HepG2 (cell line): ENCODE measurements at regions not wholly inside any gene's neighbourhood (a gene's known extent, or its start where the extent isn't known, plus 50 kb on each side); places are given as distances from the start of the nearest gene placed in this dataset.

Experiments
- CEBPB ChIP-seq: IDR thresholded peaks from 2 replicates; pipeline ENCODE4 v1.6.1; 2011; ENCODE audit warnings: low read depth, low read length, improper control_type of control experiment, borderline replicate concordance
- HHEX ChIP-seq: IDR thresholded peaks from 2 replicates; pipeline ENCODE4 v1.6.1; 2016; ENCODE audit warnings: control low read depth
- HNRNPUL1 ChIP-seq: fragments of 200-400 bp; formaldehyde crosslinking; IDR thresholded peaks from 2 replicates; pipeline ENCODE4 v1.6.1; 2017; ENCODE audit warnings: low read depth, mild to moderate bottlenecking, low read length, moderate library complexity
- KLF11 ChIP-seq: IDR thresholded peaks from 2 replicates; pipeline ENCODE4 v1.6.1; 2016; ENCODE audit warnings: missing compliant biosample characterization
- MED8 ChIP-seq: sonication (generic); formaldehyde crosslinking; IDR thresholded peaks from 2 replicates; pipeline ENCODE4 v1.8.1; 2023; ENCODE audit warnings: mild to moderate bottlenecking, missing genetic modification reagents; ENCODE audit not compliant: insufficient replicate concordance
- SMYD3 ChIP-seq: sonication (generic); formaldehyde crosslinking; IDR thresholded peaks from 2 replicates; pipeline ENCODE4 v1.8.1; 2023; ENCODE audit warnings: mild to moderate bottlenecking, missing genetic modification reagents
- SP2 ChIP-seq: sonication (generic); formaldehyde crosslinking; IDR thresholded peaks from 2 replicates; pipeline ENCODE4 v1.5.1; 2020; ENCODE audit warnings: mild to moderate bottlenecking, missing genetic modification reagents
- ZNF33A ChIP-seq: sonication (generic); formaldehyde crosslinking; IDR thresholded peaks from 2 replicates; pipeline ENCODE4 v1.5.1; 2020; ENCODE audit warnings: missing genetic modification reagents, mild to moderate bottlenecking, moderate library complexity, borderline replicate concordance
- ZNF775 ChIP-seq: sonication (generic); formaldehyde crosslinking; IDR thresholded peaks from 2 replicates; pipeline ENCODE4 v1.4.0; 2020; ENCODE audit warnings: missing genetic modification reagents, mild to moderate bottlenecking, moderate library complexity, borderline replicate concordance
- ZSCAN22 ChIP-seq: sonication (generic); formaldehyde crosslinking; IDR thresholded peaks from 2 replicates; pipeline ENCODE4 v1.4.0; 2020; ENCODE audit warnings: mild to moderate bottlenecking, missing genetic modification reagents
- ZSCAN31 ChIP-seq: sonication (generic); formaldehyde crosslinking; IDR thresholded peaks from 2 replicates; pipeline ENCODE4 v1.5.0; 2020; ENCODE audit warnings: low read depth, mild to moderate bottlenecking, missing genetic modification reagents
- TF ChIP-seq, protein P1 (sequence below): IDR thresholded peaks from 2 replicates; pipeline ENCODE4 v1.6.1; 2016; ENCODE audit warnings: missing biosample characterization, missing genetic modification reagents, low read depth
- TF ChIP-seq, protein P2 (sequence below): IDR thresholded peaks from 2 replicates; pipeline ENCODE4 v1.6.1; 2012; ENCODE audit warnings: inconsistent platforms
- TF ChIP-seq, protein P3 (sequence below), 2 experiments: sonication (generic) in 1 of 2; formaldehyde crosslinking in 1 of 2; IDR thresholded peaks; 2 replicates each; pipeline versions ENCODE4 v1.4.0 to v1.6.1; 2016 to 2020; ENCODE audit warnings: borderline replicate concordance in 1 of 2, low read depth in 1 of 2, mild to moderate bottlenecking in 1 of 2, missing genetic modification reagents in 1 of 2

DNA sequence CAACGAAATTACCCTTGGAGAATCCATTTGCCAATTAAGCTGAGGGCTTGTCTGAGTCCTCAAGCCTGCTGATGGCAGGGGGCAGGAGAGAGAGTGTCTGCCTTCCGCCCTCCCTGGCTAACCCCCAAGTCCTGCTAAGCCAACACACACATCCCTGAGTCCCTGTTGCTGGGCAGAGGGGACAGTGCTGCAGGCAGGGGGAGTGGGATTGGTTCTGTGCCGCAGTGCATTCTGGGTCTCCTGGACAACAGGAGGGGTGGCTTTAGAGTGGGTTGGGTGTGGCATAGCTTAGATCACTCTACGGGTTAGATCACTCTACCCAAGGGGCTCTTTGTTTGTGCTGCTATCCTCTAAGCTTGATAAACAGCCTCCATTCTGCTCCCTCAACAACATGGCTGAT lies 427.7 kb downstream of the CDK5RAP2 start (continued):
- TF ChIP-seq, protein P1, sequence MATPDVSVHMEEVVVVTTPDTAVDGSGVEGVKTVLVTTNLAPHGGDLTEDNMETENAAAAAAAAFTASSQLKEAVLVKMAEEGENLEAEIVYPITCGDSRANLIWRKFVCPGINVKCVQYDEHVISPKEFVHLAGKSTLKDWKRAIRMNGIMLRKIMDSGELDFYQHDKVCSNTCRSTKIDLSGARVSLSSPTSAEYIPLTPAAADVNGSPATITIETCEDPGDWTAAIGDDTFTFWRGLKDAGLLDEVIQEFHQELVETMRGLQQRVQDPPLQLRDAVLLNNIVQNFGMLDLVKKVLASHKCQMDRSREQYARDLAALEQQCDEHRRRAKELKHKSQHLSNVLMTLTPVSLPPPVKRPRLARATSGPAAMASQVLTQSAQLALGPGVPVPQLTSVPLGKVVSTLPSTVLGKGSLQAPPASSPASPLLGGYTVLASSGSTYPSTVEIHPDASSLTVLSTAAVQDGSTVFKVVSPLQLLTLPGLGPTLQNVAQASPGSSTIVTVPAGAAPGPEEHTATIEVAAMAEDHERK (CRISPR knock-in tag), result no peak
- no peak for TF ChIP-seq KLF11 (CRISPR knock-in tag)
- no peak for TF ChIP-seq SP2
- TF ChIP-seq MED8, result no peak
- TF ChIP-seq, protein P2, sequence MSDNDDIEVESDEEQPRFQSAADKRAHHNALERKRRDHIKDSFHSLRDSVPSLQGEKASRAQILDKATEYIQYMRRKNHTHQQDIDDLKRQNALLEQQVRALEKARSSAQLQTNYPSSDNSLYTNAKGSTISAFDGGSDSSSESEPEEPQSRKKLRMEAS, result no peak
- no peak for TF ChIP-seq ZSCAN22 (CRISPR knock-in tag)
- TF ChIP-seq HHEX (CRISPR knock-in tag), result no peak
- no peak for TF ChIP-seq SMYD3 (CRISPR knock-in tag)
- no peak for TF ChIP-seq ZSCAN31 (CRISPR knock-in tag)
- TF ChIP-seq HNRNPUL1, result no peak
- TF ChIP-seq ZNF33A, result no peak
- no peak for TF ChIP-seq ZNF775 (CRISPR knock-in tag)
- TF ChIP-seq, protein P3, sequence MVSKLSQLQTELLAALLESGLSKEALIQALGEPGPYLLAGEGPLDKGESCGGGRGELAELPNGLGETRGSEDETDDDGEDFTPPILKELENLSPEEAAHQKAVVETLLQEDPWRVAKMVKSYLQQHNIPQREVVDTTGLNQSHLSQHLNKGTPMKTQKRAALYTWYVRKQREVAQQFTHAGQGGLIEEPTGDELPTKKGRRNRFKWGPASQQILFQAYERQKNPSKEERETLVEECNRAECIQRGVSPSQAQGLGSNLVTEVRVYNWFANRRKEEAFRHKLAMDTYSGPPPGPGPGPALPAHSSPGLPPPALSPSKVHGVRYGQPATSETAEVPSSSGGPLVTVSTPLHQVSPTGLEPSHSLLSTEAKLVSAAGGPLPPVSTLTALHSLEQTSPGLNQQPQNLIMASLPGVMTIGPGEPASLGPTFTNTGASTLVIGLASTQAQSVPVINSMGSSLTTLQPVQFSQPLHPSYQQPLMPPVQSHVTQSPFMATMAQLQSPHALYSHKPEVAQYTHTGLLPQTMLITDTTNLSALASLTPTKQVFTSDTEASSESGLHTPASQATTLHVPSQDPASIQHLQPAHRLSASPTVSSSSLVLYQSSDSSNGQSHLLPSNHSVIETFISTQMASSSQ (IDR thresholded peaks at IDR 0.05; ENCODE audit: low read depth), result no peak
- TF ChIP-seq, protein P3 (CRISPR knock-in tag; IDR thresholded peaks at IDR 0.05; ENCODE audit: borderline replicate concordance), result no peak
- TF ChIP-seq CEBPB, result no peak
